ELF-1 (cell line): ENCODE measurements at regions not wholly inside any gene's neighbourhood (a gene's known extent, or its start where the extent isn't known, plus 50 kb on each side); places are given as distances from the start of the nearest gene placed in this dataset.

Experiments
- DNase-seq: peaks from one replicate; pipeline ENCODE4 v3.0.0-alpha.2; 2016; ENCODE audit warnings: low read depth, low spot score

DNA sequence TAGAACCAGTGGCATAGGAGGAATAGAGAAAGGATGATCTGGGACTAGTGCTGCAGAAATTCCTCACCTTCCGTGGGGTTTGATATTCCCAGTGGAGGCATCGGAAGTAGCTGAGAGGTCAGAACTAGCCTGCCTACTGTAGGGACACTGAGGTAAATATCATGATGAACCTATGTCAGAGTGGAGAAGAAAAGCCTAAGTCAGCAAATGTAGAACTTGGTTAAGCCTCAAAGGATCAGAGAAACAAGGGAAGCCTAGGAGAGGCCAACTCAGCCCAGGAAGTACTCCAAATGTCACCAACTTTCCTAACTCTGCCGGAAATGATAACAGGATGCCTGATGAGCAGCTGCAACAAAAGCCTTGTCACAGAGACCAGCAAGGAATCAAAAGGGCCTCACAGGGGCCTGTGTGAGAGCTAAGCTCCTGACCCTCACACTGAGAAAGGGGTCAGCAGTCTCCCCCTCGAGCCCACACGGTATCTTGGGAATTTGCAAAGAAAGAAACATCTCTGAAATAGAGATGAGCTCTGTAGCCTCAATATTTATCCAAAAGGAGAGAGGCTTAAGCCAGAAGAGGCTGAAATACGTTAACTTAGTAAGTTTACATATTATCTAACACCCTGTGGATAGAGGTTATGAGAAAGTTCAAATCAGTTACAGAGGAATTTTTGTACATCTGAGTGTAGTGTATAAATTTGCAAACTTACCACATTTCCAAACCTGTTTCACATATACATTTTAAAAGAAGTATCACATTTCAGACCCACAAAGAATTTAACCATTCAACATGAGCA lies 1064.3 kb downstream of the DIAPH3 start:
- no peak for DNase-seq

DNA sequence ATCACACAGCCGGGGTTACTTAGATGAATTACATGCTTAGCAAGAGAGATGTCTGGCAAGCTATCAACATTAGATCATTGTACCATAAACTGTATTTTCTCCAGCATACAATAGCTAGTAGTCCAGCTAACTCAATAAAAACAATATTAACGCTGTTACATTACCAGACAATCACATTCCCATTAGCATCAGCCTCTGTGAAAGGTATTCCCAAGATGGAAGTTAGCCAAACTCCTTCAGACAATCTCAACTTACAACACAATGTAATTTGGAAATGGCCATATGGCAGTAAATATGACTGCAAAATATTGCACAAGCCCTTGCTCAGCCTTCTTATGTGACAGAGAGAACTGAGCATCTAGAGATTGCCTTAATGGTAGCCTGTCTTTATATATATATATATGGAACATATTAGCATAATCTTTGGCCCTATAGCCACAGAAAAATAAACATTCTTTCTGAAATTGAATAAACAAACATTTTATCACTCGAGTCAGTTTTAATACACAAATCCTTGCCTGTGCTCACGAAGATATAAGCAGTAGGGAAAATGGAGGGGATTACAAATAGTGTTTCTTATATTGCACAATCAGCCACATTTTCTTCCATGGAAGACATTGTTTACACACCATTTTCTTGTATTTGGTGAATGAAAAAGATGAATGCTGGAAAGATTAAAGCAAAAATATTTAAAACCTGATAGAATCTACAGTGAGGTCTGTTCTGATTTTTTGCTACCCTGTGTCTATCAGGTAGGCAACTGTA lies 1060.5 kb downstream of the DIAPH3 start:
- no peak for DNase-seq

- no peak for DNase-seq
Measured at GRCh38 chr13:59111751-59112171, 1052.0 kb downstream of the DIAPH3 start.

GRCh38 chr13:59112221-59112718 lies 1051.5 kb downstream of the DIAPH3 start:
- DNase-seq, result peak; percentile 30

DNA sequence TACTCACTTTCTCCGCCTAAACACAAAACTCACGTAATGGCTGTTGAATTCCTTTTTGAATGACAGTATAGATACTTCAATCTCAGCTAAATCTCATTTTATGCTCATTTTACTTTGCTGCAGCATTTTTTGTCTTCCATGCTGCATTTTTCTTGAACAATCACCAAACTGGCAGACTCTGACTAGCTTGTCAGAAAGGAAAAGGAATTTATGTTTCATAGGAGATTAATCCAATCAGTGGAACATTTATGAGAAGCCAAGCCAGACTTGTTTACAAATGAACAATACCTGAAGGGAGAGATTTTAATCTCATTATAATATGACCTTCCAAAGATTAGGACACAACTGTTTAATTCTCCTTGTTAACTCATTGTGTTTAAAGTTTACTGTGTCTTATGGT lies 1044.3 kb downstream of the DIAPH3 start:
- DNase-seq, result no peak

- no peak for DNase-seq
Measured at GRCh38 chr13:59120297-59120843, 1043.4 kb downstream of the DIAPH3 start.

- no peak for DNase-seq
Measured at GRCh38 chr13:59121507-59121906, 1042.2 kb downstream of the DIAPH3 start.

DNA sequence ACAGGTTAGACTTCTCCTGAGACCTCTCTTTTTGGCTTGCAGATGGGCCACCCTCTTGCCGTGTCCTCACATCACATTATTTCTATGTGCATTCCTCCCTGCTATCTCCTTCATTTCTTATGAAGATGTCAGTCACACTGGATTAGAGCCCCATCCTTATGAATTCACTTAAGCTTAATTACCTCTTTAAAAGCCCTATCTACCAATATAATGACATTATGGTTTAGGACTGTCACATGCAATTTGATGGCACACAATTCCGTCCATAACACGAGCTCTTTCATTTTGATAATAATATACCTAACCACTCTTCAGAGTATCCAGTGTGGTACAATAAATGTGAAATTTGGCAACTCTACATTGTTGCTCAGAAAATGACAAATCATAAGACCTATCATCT lies 1037.3 kb downstream of the DIAPH3 start:
- no peak for DNase-seq

GRCh38 chr13:59133903-59134302 lies 1029.8 kb downstream of the DIAPH3 start:
- no peak for DNase-seq

- DNase-seq, result peak; percentile 8
Measured at GRCh38 chr13:59144700-59145099, 1019.0 kb downstream of the DIAPH3 start.

DNA sequence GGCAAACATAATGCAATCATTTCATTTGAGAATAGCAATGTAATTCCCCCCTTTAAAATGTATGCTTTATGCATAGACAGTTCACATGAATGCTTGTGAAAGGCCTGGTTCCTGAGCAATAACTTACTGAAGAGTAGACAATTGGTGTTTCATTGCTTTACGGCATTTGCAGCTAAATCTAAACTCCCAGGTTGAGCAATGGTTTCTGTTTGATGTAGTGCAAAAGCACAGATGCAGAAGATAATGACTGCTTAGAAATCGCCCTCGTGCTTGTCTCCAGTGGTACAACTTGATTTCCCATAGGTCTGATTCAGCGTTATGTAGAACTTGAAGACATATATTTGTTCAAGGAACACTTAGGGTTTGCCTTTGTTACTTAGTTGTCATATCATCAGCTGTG lies 1018.3 kb downstream of the DIAPH3 start:
- DNase-seq, result no peak

DNA sequence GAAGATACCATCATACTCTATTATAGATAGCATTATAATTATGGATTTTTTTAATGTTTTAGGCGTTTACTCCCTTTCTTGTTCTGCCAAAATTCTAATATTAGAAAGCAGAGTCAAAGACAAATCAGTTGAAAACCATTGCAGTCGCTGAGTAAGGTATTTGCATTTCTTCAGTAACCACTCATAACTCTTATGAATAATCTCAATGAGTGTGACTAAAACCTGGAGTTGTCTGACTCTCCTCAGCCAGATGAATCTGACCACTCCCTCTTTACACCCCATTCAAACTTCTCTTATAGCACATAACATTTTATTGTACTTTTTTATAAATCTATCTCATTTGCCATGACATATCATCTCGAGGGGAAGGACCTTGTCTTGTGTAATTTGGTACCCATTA lies 1006.5 kb downstream of the DIAPH3 start:
- no peak for DNase-seq

DNA sequence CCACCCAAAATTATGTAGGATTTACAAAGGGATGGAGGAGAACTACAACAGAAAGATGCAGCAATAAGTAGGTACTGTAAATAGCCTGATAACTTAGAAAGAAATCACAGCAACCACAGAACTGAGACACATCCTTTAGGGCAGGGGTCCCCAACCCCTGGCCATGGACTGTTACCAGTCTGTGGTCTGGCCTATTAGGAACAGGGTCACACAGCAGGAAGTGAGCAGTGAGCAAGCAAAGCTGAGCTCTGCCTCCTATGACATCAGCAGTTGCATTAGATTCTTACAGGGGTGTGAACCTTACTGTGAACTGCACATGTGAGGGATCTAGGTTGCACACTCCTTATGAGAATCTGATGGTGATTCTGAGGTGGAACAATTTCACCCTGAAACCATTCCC lies 997.6 kb downstream of the DIAPH3 start:
- no peak for DNase-seq

DNA sequence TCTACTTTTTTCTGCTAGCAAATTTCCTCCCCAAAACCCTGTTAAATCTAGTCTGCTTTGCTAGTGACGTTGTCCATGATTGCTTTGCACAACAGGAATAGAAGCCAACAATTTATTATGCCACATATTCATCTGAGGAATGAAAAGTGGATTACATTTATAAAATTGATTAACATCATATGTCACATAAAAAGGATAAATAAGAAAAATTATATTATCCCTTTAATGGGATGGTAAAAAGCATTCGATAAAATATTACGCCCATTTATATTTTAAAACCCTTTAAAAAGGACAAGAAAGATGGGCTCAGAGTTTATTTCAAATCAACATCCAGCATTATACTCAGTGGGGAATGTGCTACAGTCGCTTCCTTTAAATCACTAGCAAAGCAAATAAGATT lies 991.7 kb downstream of the DIAPH3 start:
- DNase-seq, result no peak

DNA sequence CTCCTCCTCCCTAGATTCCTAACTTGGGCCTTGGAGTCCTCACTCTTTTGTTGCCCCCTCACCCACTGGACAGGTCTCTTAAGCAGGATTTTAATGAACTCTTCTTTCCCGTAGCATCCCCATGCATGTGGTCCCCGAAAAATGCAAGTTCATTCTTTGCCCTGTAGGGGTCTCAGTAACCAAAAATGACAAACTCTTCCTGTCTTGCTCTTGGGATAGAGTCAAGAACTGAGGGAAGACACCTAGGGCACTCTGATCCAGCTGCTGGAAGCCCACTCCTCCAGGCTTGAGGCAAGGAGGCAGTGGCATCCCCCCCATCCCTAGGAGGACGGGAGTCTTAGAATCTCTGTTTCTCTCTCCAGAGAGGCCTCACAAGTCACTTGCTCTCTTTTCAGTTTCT lies 987.0 kb downstream of the DIAPH3 start:
- peak; percentile 17 for DNase-seq

DNA sequence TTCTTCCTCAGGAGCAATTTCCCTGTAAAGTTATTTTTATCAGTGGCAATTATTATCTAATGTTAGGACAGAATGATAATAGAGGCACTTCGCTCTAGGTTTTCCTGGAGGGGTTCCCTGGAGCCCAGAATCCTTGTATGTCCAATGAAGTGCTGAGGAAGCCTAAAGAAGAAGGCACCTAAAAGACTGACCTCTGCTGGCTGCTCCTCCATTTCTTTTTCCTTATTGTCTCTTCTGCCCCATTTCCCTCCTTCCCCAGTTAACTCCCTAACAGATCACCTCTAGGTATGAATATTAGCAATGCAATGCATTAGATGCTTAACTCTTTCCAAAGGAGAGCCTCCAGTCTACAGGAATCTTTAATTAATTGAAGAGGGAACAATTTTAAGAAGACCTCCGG lies 985.4 kb downstream of the DIAPH3 start:
- DNase-seq, result peak; percentile 16

DNA sequence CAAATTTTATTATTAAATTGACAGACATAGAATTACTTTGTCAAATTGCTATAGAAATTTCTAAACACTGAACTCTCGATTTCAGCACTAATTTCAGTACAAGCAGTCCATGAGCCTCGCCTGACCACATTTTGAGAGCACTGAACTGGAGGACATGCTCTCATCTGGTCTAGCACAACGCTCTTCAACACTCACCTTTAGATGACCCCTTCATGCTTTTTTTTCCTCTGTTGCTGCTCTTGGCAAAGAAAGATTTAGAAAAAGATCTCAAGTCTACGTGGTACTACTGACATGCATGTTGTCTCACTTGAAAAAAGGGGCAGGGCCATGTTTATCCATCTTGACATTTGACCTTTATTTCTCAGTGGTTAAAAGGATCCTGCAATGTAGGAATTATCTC lies 981.5 kb downstream of the DIAPH3 start:
- DNase-seq, result no peak

GRCh38 chr13:59197397-59197796 lies 966.3 kb downstream of the DIAPH3 start:
- DNase-seq, result no peak

DNA sequence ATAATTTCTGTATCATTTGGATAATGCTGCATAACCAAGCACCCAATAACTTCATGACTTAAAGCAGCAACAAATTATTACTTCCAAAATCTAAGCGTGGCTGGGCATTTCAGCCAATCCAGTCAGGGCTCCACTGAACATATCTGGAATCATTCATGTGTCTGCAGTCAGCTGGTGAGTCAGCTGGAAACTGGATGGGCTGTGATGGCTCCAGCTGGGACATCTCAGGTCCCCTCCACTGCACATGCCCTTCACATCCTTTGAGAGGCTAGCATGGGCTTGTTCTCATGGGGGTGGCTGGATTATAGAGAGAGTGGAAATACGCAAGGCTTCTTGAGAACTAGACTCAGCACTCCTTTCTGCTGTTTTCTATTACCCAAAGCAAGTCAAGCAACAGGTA lies 961.9 kb downstream of the DIAPH3 start:
- no peak for DNase-seq

DNA sequence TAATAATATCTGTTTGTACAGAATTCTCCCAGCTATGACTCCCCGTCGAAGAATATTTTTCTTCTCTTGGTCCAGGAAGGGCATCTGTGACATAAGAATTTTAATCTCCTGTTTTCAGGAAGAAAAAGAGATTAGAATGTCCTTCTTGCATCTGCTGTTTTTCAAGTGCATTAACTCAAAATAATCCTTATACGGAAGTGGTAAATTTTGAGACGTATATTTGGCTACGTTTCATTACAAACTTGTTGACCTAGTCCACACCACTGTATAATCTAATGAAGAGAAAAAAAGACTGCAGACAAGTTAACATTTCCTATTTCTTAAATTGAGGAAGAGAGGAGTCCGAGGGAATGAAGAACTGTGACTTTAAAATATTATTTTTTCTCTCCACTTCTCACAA lies 959.9 kb downstream of the DIAPH3 start:
- DNase-seq, result no peak

- no peak for DNase-seq
Measured at GRCh38 chr13:59205501-59205900, 958.2 kb downstream of the DIAPH3 start.

- DNase-seq, result no peak
Measured at GRCh38 chr13:59208405-59209195, 955.1 kb downstream of the DIAPH3 start.
